Parathyroid adenoma (tissue), 2 donors: ENCODE measurements at regions not wholly inside any gene's neighbourhood (a gene's known extent, or its start where the extent isn't known, plus 50 kb on each side); places are given as distances from the start of the nearest gene placed in this dataset.

Experiments
- H2AFZ ChIP-seq: fragments of 300-600 bp; sonication (generic); one replicate; pipeline ENCODE4 v1.7.0; 2017; ENCODE audit warnings: antibody characterized with exemption, mild to moderate bottlenecking
- H3K27ac ChIP-seq: fragments of 300-600 bp; sonication (generic); one replicate; pipeline ENCODE4 v1.7.0; 2017
- H3K27me3 ChIP-seq: fragments of 300-600 bp; sonication (generic); one replicate; pipeline ENCODE4 v1.7.0; 2017; ENCODE audit warnings: low read length; ENCODE audit not compliant: control insufficient read depth, insufficient read depth
- H3K36me3 ChIP-seq: fragments of 300-600 bp; sonication (generic); one replicate; pipeline ENCODE4 v1.7.0; 2017; ENCODE audit warnings: low read length; ENCODE audit not compliant: control insufficient read depth, insufficient read depth
- H3K4me1 ChIP-seq: fragments of 300-600 bp; sonication (generic); one replicate; pipeline ENCODE4 v1.7.0; 2017; ENCODE audit warnings: control low read depth
- H3K4me2 ChIP-seq: fragments of 300-600 bp; sonication (generic); one replicate; pipeline ENCODE4 v1.7.0; 2017; ENCODE audit warnings: low read length
- H3K4me3 ChIP-seq: fragments of 300-600 bp; sonication (generic); one replicate; pipeline ENCODE4 v1.7.0; 2017; ENCODE audit warnings: low read depth, low read length
- H3K79me2 ChIP-seq: fragments of 300-600 bp; sonication (generic); one replicate; pipeline ENCODE4 v1.7.0; 2017; ENCODE audit warnings: control low read depth
- H3K9ac ChIP-seq: fragments of 300-600 bp; sonication (generic); one replicate; pipeline ENCODE4 v1.7.0; 2017; ENCODE audit warnings: mild to moderate bottlenecking
- H3K9me3 ChIP-seq: fragments of 300-600 bp; sonication (generic); one replicate; pipeline ENCODE4 v1.7.0; 2017; ENCODE audit warnings: low read length; ENCODE audit not compliant: control insufficient read depth
- TF ChIP-seq, protein P1 (sequence below): fragments of 300-600 bp; sonication (generic); IDR thresholded peaks from one replicate; pipeline ENCODE4 v1.7.0; 2017; ENCODE audit warnings: antibody characterized with exemption, mild to moderate bottlenecking
- donor health status: primary hyperparathyroidism.

DNA sequence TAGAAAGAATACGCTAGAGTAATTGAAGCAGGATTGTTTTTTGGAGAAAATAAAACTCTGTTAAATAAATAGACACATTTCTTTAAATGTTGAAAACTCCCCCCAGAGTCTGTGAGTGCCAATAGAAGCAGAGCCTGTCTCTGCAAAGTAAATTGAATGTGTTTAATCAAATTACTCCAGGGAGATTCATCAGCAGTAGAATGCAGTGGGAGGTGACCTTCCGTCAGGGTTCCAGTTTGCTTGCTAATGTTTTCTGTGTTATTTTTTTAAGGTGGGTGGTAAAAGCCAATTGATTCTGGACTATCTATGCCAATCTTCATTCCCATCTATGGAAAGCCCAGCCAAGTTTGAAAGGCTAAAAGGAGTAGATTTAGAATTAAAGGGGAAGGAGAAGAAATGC lies 612.4 kb upstream of the GRM7 start:
- Histone ChIP-seq H3K4me2 (no peak overlapping the region), H3K4me3 (no peak overlapping the region), H3K27me3 (no peaks in the 10 kb centered on the region), H3K27ac (no peak overlapping the region), H3K9ac (no peak overlapping the region), H2AFZ (no peak overlapping the region), H3K9me3 (no peaks in the 10 kb centered on the region), H3K79me2 (no peaks in the 10 kb centered on the region), H3K36me3 (no peaks in the 10 kb centered on the region), H3K4me1 (no peaks in the 10 kb centered on the region)
- TF ChIP-seq, protein P1, sequence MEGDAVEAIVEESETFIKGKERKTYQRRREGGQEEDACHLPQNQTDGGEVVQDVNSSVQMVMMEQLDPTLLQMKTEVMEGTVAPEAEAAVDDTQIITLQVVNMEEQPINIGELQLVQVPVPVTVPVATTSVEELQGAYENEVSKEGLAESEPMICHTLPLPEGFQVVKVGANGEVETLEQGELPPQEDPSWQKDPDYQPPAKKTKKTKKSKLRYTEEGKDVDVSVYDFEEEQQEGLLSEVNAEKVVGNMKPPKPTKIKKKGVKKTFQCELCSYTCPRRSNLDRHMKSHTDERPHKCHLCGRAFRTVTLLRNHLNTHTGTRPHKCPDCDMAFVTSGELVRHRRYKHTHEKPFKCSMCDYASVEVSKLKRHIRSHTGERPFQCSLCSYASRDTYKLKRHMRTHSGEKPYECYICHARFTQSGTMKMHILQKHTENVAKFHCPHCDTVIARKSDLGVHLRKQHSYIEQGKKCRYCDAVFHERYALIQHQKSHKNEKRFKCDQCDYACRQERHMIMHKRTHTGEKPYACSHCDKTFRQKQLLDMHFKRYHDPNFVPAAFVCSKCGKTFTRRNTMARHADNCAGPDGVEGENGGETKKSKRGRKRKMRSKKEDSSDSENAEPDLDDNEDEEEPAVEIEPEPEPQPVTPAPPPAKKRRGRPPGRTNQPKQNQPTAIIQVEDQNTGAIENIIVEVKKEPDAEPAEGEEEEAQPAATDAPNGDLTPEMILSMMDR = no peak

DNA sequence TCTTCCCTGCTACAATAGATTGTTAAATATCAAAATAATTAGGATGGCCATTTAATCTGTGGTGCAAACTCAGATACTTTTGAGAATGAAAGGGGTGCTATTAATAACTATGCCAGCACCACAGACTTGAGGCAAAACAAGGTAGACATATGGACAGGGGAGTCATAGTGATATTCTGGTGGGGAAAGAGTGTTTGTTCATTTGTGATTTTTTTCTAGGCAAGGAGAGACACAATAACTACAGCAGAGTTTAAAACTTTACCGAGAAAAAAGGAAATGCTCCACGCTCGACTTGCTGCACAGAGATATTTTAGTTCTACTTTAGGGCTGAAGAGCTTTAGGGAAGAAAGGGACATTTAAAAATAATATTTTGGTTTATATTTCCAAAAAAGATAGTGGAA lies 611.2 kb upstream of the GRM7 start:
- Histone ChIP-seq H3K4me3 (no peak overlapping the region), H3K4me1 (no peaks in the 10 kb centered on the region), H3K27me3 (no peaks in the 10 kb centered on the region), H3K9me3 (no peaks in the 10 kb centered on the region), H3K27ac (no peak overlapping the region), H3K4me2 (no peak overlapping the region), H3K36me3 (no peaks in the 10 kb centered on the region), H3K9ac (no peak overlapping the region), H3K79me2 (no peaks in the 10 kb centered on the region), H2AFZ (no peak overlapping the region)
- TF ChIP-seq, protein P1 = no peak

DNA sequence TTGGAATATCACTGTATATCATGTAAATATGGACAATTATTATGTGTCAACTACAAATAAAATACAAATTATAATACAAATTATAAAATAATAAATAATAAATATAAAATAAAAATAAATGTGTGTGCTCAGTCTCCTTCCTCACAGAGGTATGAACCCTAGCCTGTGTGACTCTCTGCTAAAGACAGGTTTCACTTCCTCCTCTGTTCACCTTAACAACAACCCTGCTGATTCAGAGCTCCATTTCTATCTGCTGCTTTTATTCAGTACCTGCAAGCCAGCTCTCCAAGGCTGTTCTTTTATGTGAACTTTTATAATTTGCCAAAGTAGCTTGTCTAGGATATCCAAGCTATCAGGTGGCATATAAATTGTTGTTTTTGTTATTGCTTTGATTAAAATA lies 610.7 kb upstream of the GRM7 start:
- Histone ChIP-seq H3K9ac (no peak overlapping the region), H3K4me1 (no peaks in the 10 kb centered on the region), H3K27me3 (no peaks in the 10 kb centered on the region), H3K4me2 (no peak overlapping the region), H3K4me3 (no peak overlapping the region), H3K79me2 (no peaks in the 10 kb centered on the region), H3K36me3 (no peaks in the 10 kb centered on the region), H2AFZ (no peak overlapping the region), H3K27ac (no peak overlapping the region), H3K9me3 (no peaks in the 10 kb centered on the region)
- TF ChIP-seq, protein P1 = no peak

DNA sequence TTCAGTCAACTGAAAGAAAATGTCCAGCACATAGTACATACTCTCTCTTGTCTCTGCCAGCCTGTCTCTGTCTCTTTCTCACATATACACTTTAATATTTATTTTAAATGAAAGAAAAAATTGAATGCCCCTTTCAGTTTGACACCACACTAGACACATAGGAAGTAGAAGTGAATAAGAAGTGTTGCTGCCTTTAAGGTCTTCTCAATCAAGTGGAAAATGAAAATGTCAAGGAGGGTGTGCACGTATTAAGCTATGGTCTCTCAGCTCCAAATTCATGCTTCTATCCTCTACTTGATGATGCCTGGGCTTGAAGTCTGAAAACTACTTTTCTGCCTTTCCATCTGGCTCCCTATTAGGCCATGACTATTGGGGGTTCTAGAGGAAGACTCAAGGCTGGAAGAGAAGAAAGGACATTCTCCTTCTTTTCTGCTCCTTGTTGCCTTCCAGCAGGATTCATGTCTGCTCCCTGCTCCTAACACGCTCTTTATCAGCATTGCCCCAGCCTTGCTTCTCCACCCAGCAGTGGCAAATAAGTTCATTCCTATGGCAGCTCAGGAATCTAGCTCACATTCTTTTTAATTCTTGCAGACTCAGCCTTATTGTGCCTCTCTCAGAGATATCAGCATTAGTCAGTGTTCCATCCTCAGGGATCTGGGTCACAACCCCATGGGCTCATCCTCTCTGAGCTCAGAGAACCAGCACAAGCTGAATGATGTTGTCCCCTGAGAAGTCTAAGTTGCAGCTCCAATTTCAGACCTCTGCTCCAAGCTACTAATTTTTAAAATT lies 609.1 kb upstream of the GRM7 start:
- Histone ChIP-seq H3K27me3 (no peaks in the 10 kb centered on the region), H3K4me1 (no peaks in the 10 kb centered on the region), H3K9me3 (no peaks in the 10 kb centered on the region), H2AFZ (no peak overlapping the region), H3K36me3 (no peaks in the 10 kb centered on the region), H3K27ac (no peak overlapping the region), H3K9ac (no peak overlapping the region), H3K79me2 (no peaks in the 10 kb centered on the region), H3K4me3 (no peak overlapping the region), H3K4me2 (no peak overlapping the region)
- TF ChIP-seq, protein P1 = no peak

DNA sequence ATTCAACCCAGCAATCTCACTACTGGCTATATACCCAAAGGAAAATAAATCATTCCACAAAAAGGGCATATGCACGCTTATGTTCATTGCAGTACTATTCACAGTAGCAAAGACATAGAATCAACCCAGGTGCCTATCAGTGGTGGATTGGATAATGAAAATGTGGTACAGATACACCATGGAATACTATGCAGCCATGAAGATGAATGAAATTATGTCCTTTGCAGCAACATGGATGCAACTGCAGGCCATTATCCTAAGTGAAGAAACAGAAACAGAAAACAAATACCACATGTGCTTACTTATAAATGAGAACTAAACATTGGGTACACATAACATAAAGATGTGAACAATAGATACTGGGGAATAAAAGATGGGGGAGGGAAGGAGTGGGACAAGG lies 606.4 kb upstream of the GRM7 start:
- Histone ChIP-seq H3K79me2 (no peaks in the 10 kb centered on the region), H3K27me3 (no peaks in the 10 kb centered on the region)

More for the DNA sequence above, 606.4 kb upstream of the GRM7 start:
- TF ChIP-seq, protein P1 = no peak
- H3K27ac ChIP-seq = no peak overlapping the region
- no peaks in the 10 kb centered on the region for H3K36me3 ChIP-seq
- no peak overlapping the region for H3K9ac ChIP-seq
- no peak overlapping the region for H3K4me3 ChIP-seq
- H3K4me1 ChIP-seq = no peaks in the 10 kb centered on the region
- H3K4me2 ChIP-seq = no peak overlapping the region
- no peaks in the 10 kb centered on the region for H3K9me3 ChIP-seq
- no peak overlapping the region for H2AFZ ChIP-seq
